Esophagus mucosa (tissue), 1 donor: ENCODE measurements at regions not wholly inside any gene's neighbourhood (a gene's known extent, or its start where the extent isn't known, plus 50 kb on each side); places are given as distances from the start of the nearest gene placed in this dataset.

Experiments
- ATAC-seq: fragments of 200-7000 bp; cut with Tn5 transposase; one replicate; pipeline ENCODE4 v1.9.1; 2020
- donor health status: DM: yes; HTN: yes; CAD: no.

DNA sequence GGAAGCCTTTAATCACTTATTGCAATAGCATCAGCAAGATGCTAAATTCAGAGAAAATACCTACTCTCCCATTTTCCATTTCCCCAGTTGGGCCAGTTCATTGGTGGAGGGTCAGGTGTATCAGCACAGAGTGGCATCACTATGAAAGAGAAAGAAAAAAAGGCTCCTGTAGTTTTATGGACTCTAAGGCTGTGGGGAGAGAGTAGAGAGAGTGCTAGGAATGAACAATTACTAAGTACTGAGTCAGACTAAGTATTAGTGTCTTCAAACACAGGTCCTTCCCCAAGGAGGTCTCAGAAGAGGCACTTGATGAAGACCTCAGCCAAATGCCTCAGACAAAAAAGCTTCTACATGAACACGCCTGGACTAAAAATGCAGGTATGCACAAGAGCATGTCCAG is 1061.9 kb downstream of the FSTL5 start:
- no peak for ATAC-seq

DNA sequence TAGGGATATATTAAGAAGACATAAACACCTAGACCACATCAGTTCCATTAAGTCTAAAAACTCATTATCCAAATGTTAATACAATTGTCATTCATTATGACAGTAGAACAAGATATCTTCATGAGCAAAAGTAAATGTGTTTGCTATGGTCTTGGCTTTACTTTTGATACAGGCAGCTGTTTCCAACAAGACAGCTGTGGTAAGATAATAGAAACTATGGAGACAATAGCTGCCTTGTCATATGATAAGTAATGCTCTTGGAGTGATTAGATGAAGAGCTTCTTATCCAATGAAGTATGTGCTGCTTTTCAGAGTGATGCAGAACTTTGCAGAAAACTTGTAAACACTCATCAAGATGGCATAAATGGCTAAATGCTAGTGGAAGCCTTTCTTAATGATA is 1066.0 kb downstream of the FSTL5 start:
- ATAC-seq, result no peak

DNA sequence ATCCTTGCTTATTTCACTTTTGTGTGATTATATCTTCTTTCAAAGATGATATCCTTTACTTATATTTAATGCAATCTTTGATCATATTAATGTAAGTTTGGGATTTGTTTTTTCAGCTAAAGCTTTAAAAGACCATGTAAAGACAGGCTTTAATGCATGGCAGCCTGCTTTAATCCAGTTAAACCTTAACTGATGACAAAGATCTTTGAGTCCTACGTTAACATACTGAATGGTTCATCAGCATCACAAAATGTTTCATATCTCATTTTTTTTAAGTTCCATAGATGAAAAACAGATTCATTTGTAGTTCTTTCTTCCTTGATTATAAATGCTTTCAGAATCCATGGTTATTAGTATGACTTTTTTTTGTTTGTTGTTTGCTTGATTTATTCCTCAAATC is 1102.8 kb downstream of the FSTL5 start:
- ATAC-seq, result no peak
